ENCODE measurements at regions not wholly inside any gene's neighbourhood (a gene's known extent, or its start where the extent isn't known, plus 50 kb on each side); places are given as distances from the start of the nearest gene placed in this dataset.

DNA sequence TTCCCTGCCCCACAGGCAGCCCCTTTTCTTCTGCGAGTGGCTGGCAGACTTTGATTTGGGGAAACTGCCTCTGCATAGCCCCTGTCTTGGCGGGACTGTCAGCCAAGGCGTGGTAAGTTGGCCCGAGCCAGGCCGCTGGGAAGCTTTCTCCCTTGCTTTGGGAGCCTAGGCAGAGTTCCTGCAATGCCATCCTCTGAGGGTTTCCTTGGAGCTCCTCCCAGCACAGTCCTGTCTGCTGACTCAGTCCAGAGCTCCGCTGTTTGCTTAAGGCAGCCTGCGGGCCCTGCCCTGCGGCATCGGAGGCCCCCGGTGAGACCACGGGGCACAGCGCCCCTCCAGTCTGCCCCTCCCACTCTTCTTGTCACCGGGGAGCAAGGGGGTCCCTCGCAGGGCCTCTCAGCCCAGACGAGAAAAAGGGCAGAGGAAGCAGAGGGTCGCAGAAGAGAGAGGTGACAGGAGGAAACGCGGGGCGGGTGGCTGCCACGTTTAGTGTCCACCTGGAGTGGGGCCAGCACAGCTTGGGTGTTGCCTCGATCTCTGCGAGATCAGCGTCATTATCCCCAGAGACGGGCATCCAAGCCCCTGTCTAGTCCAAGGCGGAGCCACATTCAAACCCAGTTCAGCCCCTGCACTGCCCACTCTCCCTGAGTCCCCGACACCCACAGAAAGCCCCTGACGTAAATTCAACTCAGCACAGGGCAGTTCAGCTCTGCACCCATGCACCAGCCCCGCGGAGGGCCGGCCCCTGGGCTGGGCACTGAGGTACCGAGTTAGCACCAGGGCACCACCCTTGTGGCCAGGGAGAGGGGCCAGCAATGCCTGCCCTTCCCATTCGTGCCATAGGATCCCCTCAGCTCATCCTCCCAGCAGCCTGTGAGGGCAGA lies 59.0 kb upstream of the CHST15 start:
- peak overlapping the region; percentile 87 for H3K27ac ChIP-seq (ENCODE audit: low read depth, low read length)
- no peaks in the 10 kb centered on the region for H3K27me3 ChIP-seq (ENCODE audit: control insufficient read depth, insufficient read depth, low read length)
- POLR2A ChIA-PET = no interaction called here
- TF ChIP-seq, protein P1, sequence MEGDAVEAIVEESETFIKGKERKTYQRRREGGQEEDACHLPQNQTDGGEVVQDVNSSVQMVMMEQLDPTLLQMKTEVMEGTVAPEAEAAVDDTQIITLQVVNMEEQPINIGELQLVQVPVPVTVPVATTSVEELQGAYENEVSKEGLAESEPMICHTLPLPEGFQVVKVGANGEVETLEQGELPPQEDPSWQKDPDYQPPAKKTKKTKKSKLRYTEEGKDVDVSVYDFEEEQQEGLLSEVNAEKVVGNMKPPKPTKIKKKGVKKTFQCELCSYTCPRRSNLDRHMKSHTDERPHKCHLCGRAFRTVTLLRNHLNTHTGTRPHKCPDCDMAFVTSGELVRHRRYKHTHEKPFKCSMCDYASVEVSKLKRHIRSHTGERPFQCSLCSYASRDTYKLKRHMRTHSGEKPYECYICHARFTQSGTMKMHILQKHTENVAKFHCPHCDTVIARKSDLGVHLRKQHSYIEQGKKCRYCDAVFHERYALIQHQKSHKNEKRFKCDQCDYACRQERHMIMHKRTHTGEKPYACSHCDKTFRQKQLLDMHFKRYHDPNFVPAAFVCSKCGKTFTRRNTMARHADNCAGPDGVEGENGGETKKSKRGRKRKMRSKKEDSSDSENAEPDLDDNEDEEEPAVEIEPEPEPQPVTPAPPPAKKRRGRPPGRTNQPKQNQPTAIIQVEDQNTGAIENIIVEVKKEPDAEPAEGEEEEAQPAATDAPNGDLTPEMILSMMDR (IDR thresholded peaks at IDR 0.05; ENCODE audit: low read depth, low read length) = no peak
- no peak overlapping the region for H3K4me3 ChIP-seq (ENCODE audit: low read depth, low read length)
- H3K9me3 ChIP-seq (ENCODE audit: control insufficient read depth, insufficient read depth, low read length) = peaks cover 32% of the 10 kb centered on the region
- CTCF ChIA-PET = interaction anchor here (1.0 to 1.8 kb wide), 2 partner anchors 158 to 237 kb away, joined by 3 to 5 read pairs; no protein-coding TSS in a partner anchor
- DNase-seq (ENCODE audit: low read depth, low spot score) = no peak

DNA sequence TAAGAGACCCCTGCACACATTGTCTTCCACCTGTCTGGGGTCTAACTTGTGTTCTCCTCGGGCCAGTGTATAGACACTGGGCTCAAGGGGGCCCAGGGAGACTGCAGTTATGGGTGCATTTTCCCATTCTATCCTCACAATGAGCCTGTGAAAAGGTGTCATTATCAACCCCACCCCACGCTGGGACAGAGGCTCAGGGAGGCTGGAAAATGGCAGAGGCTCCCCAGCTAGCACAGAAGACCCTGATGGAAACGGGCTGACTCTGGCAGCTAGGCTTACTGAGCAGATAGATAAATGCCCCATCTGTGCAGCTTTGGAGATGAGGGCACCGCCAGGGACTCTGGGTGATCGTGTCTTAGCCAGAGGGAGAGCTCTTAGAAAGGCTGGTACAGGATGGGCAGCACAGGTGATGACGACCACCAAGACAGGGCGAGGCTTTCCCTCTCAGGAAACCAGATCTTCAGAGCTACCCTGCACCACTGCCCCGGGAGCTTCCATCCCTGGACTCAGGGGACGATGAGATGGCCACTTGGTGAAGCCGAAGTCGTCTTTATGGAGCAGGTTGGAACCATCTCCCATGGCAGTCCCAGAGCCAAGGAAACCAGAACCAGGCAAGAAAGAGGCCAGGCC lies 58.2 kb upstream of the CHST15 start:
- POLR2A ChIA-PET = no interaction called here
- H3K4me3 ChIP-seq (ENCODE audit: low read depth, low read length) = no peak overlapping the region
- CTCF ChIA-PET = interaction anchor here (1.0 to 1.8 kb wide), 2 partner anchors 157 to 237 kb away, joined by 3 to 5 read pairs; no protein-coding TSS in a partner anchor
- H3K27ac ChIP-seq (ENCODE audit: low read depth, low read length) = no peak overlapping the region
- TF ChIP-seq, protein P1 (IDR thresholded peaks at IDR 0.05; ENCODE audit: low read depth, low read length) = no peak
- DNase-seq (ENCODE audit: low read depth, low spot score) = no peak
- H3K9me3 ChIP-seq (ENCODE audit: control insufficient read depth, insufficient read depth, low read length) = peaks cover 29% of the 10 kb centered on the region
- H3K27me3 ChIP-seq (ENCODE audit: control insufficient read depth, insufficient read depth, low read length) = no peaks in the 10 kb centered on the region

DNA sequence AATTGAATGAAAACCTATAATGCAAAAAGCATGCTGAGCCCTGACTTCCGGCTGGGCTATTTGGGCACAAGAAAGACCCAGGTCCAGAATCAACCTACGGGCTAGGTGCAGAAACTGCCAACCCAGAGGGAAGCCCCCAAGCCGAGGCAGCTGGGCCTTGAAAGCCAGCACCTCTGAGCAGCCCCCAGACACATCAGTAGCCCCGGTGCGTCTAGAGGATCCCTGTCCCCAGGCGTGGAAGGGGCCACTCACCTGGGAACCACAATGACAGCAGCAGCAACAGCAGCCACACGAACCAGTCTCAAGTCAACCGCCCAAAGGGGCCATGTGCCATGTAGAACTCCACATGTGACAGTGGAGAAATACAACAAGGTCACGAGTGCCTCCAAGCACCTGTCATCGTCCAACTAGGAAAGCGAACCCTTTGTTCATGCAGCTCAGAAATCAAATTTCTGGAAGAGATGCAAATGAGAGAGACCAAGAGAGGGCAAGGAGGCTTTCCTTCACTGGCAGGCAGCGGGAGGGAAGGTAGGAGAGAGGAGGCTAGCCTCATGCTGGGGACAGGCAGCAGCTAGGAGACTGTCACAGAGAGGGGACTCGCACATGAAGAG lies 57.5 kb upstream of the CHST15 start:
- no peak for DNase-seq (ENCODE audit: low read depth, low spot score)
- no peak overlapping the region for H3K4me3 ChIP-seq (ENCODE audit: low read depth, low read length)
- TF ChIP-seq, protein P1 (IDR thresholded peaks at IDR 0.05; ENCODE audit: low read depth, low read length) = no peak
- no peak overlapping the region for H3K27ac ChIP-seq (ENCODE audit: low read depth, low read length)
- POLR2A ChIA-PET = no interaction called here
- H3K27me3 ChIP-seq (ENCODE audit: control insufficient read depth, insufficient read depth, low read length) = no peaks in the 10 kb centered on the region
- CTCF ChIA-PET = no interaction called here
- H3K9me3 ChIP-seq (ENCODE audit: control insufficient read depth, insufficient read depth, low read length) = peaks cover 23% of the 10 kb centered on the region

DNA sequence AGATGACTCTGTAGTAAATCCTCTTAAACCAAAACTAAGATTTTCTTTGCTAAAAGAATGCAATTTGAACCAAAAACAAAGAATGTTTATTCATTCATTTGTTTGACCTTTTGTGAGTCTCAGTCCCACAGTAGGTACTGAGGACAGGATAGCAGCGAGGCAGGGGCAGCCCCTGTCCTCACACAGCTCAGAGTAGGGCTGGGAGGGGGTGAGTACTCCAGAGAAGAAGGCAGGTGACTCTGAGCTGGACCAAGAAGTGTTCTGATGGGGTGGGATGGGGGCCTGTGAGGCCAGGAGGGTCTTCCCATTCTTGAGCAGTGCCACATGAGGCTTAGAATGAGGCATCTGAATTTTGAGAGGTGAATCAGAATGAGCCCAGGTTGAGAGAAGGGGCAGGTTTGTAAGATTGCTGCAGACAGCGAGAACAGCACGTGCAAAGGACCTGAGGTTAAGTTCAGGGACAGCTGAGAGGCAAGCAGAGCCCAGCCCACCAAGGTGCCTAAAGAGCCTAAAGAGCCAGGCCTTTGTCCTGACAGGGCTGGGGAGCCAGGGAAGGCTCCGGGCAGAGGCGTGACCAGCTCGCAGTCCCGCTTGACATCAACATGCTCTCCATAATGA lies 56.9 kb upstream of the CHST15 start:
- Histone ChIP-seq H3K27ac (ENCODE audit: low read depth, low read length) (no peak overlapping the region), H3K4me3 (ENCODE audit: low read depth, low read length) (no peak overlapping the region), H3K9me3 (ENCODE audit: control insufficient read depth, insufficient read depth, low read length) (peaks cover 19% of the 10 kb centered on the region), H3K27me3 (ENCODE audit: control insufficient read depth, insufficient read depth, low read length) (no peaks in the 10 kb centered on the region)
- POLR2A ChIA-PET = no interaction called here
- TF ChIP-seq, protein P1 (IDR thresholded peaks at IDR 0.05; ENCODE audit: low read depth, low read length) = no peak
- no peak for DNase-seq (ENCODE audit: low read depth, low spot score)
- CTCF ChIA-PET = interaction anchor here (0.6 kb wide), 1 partner anchor 11 kb away, joined by 5 read pairs; no protein-coding TSS in a partner anchor
